GM12878 (cell line): ENCODE measurements at regions not wholly inside any gene's neighbourhood (a gene's known extent, or its start where the extent isn't known, plus 50 kb on each side); places are given as distances from the start of the nearest gene placed in this dataset.

Source experiments
- EP300 ChIP-seq, 2 experiments: fragments of 150-350 bp in 1 of 2; IDR thresholded peaks; 2 replicates each; pipeline ENCODE4 v1.6.1; 2011 to 2012; ENCODE audit warnings: low read depth in 2 of 2, low read length in 2 of 2, borderline replicate concordance in 1 of 2, improper control_type of control experiment in 1 of 2, inconsistent platforms in 1 of 2; ENCODE audit not compliant: control insufficient read depth in 1 of 2
- KDM1A ChIP-seq: fragments of 200-600 bp; sonication (generic); IDR thresholded peaks from 2 replicates; pipeline ENCODE4 v1.6.1; 2016; ENCODE audit warnings: borderline replicate concordance
- MEF2A ChIP-seq: IDR thresholded peaks from 2 replicates; pipeline ENCODE4 v1.6.1; 2011; ENCODE audit warnings: low read depth, mild to moderate bottlenecking, low read length, moderate library complexity; ENCODE audit not compliant: insufficient read depth
- MTA3 ChIP-seq: IDR thresholded peaks from 2 replicates; pipeline ENCODE4 v1.6.1; 2012; ENCODE audit warnings: low read length, inconsistent platforms, borderline replicate concordance
- MYC ChIP-seq: IDR thresholded peaks from 2 replicates; pipeline ENCODE4 v1.6.1; 2011; ENCODE audit warnings: mild to moderate bottlenecking, low read length, moderate library complexity, inconsistent platforms; ENCODE audit not compliant: insufficient read depth, insufficient replicate concordance, insufficient read length, severe bottlenecking
- PAX8 ChIP-seq: fragments of 450-650 bp; IDR thresholded peaks from 2 replicates; pipeline ENCODE4 v1.6.1; 2017; ENCODE audit warnings: mild to moderate bottlenecking, moderate library complexity
- POLR2A ChIP-seq: IDR thresholded peaks from 2 replicates; pipeline ENCODE4 v1.6.1; 2011; ENCODE audit warnings: low read depth, mild to moderate bottlenecking, low read length
- ZZZ3 ChIP-seq: IDR thresholded peaks from 2 replicates; pipeline ENCODE4 v1.6.1; 2011; ENCODE audit warnings: low read depth; ENCODE audit not compliant: control insufficient read depth, insufficient read length
- TF ChIP-seq, protein P1 (sequence below), 3 experiments: IDR thresholded peaks in 2 of 3; conservative IDR thresholded peaks in 1 of 3; 2 replicates each; pipeline ENCODE4 v1.5.1; 2011; ENCODE audit warnings: low read depth in 3 of 3, low read length in 3 of 3, mild to moderate bottlenecking in 3 of 3, control low read depth in 2 of 3, moderate library complexity in 2 of 3, inconsistent platforms in 1 of 3, mixed read lengths in 1 of 3; ENCODE audit not compliant: control insufficient read depth in 2 of 3, insufficient read depth in 1 of 3; ENCODE audit errors: extremely low read depth in 1 of 3
- TF ChIP-seq, protein P2 (sequence below): fragments of 450-650 bp; formaldehyde crosslinking; IDR thresholded peaks from 2 replicates; pipeline ENCODE4 v1.4.0; 2022; ENCODE audit warnings: mild to moderate bottlenecking, moderate library complexity
- TF ChIP-seq, protein P3 (sequence below): IDR thresholded peaks from 2 replicates; pipeline ENCODE4 v1.6.1; 2011; ENCODE audit warnings: low read depth, mild to moderate bottlenecking, low read length, moderate library complexity, borderline replicate concordance; ENCODE audit errors: extremely low read depth

DNA sequence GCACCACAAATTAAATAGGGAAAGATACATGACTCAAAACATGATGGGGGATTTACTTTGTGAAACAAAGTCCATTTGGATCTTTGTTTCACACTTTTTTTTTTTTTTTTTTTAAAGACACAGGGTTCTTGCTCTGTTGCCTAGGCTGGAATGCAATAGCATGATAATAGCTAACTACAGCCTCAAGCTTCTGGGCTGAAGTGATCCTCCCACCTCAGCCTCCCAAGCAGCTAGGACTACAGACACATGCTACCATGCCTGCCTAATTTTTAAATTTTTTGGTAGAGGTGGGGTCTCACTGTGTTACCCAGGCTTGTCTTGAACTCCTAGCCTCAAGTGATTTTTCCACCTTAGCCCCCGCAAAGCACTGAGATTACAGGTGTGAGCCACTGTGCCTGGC, 172.6 kb upstream of the KLF14 start:
- TF ChIP-seq, protein P1, sequence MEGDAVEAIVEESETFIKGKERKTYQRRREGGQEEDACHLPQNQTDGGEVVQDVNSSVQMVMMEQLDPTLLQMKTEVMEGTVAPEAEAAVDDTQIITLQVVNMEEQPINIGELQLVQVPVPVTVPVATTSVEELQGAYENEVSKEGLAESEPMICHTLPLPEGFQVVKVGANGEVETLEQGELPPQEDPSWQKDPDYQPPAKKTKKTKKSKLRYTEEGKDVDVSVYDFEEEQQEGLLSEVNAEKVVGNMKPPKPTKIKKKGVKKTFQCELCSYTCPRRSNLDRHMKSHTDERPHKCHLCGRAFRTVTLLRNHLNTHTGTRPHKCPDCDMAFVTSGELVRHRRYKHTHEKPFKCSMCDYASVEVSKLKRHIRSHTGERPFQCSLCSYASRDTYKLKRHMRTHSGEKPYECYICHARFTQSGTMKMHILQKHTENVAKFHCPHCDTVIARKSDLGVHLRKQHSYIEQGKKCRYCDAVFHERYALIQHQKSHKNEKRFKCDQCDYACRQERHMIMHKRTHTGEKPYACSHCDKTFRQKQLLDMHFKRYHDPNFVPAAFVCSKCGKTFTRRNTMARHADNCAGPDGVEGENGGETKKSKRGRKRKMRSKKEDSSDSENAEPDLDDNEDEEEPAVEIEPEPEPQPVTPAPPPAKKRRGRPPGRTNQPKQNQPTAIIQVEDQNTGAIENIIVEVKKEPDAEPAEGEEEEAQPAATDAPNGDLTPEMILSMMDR (IDR thresholded peaks at IDR 0.05 in 2 of 3, conservative IDR thresholded peaks at IDR 0.05 in 1 of 3; ENCODE audit: control insufficient read depth in 2 of 3, extremely low read depth in 1 of 3, insufficient read depth in 1 of 3, low read depth in 3 of 3, low read length in 3 of 3), result no peak
- TF ChIP-seq MEF2A (no peak), POLR2A (no peak), EP300 (IDR thresholded peaks at IDR 0.05; ENCODE audit: borderline replicate concordance in 1 of 2, control insufficient read depth in 1 of 2, low read depth in 2 of 2, low read length in 2 of 2) (no peak), MTA3 (no peak), KDM1A (no peak), MYC (no peak), ZZZ3 (no peak), PAX8 (no peak)
- TF ChIP-seq, protein P2, sequence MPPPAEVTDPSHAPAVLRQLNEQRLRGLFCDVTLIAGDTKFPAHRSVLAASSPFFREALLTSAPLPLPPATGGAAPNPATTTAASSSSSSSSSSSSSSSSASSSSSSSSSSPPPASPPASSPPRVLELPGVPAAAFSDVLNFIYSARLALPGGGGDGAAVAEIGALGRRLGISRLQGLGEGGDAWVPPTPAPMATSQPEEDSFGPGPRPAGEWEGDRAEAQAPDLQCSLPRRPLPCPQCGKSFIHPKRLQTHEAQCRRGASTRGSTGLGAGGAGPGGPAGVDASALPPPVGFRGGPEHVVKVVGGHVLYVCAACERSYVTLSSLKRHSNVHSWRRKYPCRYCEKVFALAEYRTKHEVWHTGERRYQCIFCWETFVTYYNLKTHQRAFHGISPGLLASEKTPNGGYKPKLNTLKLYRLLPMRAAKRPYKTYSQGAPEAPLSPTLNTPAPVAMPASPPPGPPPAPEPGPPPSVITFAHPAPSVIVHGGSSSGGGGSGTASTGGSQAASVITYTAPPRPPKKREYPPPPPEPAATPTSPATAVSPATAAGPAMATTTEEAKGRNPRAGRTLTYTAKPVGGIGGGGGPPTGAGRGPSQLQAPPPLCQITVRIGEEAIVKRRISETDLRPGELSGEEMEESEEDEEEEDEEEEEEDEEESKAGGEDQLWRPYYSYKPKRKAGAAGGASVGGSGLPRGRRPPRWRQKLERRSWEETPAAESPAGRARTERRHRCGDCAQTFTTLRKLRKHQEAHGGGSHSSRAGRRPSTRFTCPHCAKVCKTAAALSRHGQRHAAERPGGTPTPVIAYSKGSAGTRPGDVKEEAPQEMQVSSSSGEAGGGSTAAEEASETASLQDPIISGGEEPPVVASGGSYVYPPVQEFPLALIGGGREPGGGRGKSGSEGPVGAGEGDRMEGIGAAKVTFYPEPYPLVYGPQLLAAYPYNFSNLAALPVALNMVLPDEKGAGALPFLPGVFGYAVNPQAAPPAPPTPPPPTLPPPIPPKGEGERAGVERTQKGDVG (CRISPR knock-in tag), result no peak
- TF ChIP-seq, protein P3, sequence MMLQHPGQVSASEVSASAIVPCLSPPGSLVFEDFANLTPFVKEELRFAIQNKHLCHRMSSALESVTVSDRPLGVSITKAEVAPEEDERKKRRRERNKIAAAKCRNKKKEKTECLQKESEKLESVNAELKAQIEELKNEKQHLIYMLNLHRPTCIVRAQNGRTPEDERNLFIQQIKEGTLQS, result no peak
